ENCODE measurements at regions not wholly inside any gene's neighbourhood (a gene's known extent, or its start where the extent isn't known, plus 50 kb on each side); places are given as distances from the start of the nearest gene placed in this dataset.

DNA sequence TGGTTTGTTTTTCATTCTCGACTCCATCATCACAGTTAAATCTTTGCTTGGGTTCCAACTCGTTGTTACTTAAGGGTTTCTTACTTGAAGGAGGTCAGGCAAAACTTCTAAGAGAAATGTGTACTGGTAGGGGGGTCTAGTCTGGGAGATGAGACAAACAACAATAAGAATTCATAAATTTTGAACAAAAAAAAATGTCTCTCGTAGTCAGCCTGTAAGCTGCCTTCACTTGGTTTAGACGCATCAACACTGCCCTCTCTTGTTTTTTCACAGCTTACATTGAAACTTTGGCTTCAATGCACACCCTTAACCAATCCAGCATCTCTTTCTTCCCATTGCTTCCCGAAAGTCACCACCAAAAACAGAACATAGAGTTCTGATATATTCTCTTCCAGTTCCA, 576.4 kb upstream of the PIK3C3 start:
- TF ChIP-seq, protein P1, sequence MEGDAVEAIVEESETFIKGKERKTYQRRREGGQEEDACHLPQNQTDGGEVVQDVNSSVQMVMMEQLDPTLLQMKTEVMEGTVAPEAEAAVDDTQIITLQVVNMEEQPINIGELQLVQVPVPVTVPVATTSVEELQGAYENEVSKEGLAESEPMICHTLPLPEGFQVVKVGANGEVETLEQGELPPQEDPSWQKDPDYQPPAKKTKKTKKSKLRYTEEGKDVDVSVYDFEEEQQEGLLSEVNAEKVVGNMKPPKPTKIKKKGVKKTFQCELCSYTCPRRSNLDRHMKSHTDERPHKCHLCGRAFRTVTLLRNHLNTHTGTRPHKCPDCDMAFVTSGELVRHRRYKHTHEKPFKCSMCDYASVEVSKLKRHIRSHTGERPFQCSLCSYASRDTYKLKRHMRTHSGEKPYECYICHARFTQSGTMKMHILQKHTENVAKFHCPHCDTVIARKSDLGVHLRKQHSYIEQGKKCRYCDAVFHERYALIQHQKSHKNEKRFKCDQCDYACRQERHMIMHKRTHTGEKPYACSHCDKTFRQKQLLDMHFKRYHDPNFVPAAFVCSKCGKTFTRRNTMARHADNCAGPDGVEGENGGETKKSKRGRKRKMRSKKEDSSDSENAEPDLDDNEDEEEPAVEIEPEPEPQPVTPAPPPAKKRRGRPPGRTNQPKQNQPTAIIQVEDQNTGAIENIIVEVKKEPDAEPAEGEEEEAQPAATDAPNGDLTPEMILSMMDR (IDR thresholded peaks at IDR 0.05), result no peak
- TF ChIP-seq EP300 (IDR thresholded peaks at IDR 0.05) (no peak), POLR2A (IDR thresholded peaks at IDR 0.05) (no peak)
